PC-9 (cell line): ENCODE measurements at regions not wholly inside any gene's neighbourhood (a gene's known extent, or its start where the extent isn't known, plus 50 kb on each side); places are given as distances from the start of the nearest gene placed in this dataset.
"Not testable (repeated sequence)": the region's sequence is repeated elsewhere in the genome, so short reads cannot be mapped to it uniquely, and the experiment has no call there.

Experiments used
- BruUV-seq: library from RNA; stranded (reverse); fragments of 400-500 nt; replicated peaks from 2 replicates; lab custom pipeline; 2021; lab: Mats Ljungman, UMichigan
- CTCF ChIA-PET: fragments of 300-600 bp; sonication (Branson Sonifier 250); formaldehyde crosslinking; loops from one replicate; lab custom pipeline; 2022; ENCODE audit warnings: antibody characterized with exemption; lab: Charles Lee
- POLR2A ChIA-PET: fragments of 300-600 bp; sonication (Branson Sonifier 250); formaldehyde crosslinking; loops from one replicate; lab custom pipeline; 2022; ENCODE audit warnings: antibody characterized with exemption; ENCODE audit not compliant: unreplicated experiment; lab: Charles Lee
- DNase-seq, 2 experiments: peaks; one replicate each; pipeline versions ENCODE4 v3.0.0 to v3.0.0-alpha.2; 2015 to 2022; ENCODE audit warnings: mixed read lengths in 1 of 2
- H2AFZ ChIP-seq: fragments of 200-600 bp; sonication (generic); 2 replicates; pipeline ENCODE4 v1.8.1; 2017; ENCODE audit warnings: antibody characterized with exemption
- H3F3A ChIP-seq: fragments of 200-600 bp; sonication (generic); 2 replicates; pipeline ENCODE4 v1.8.1; 2017; ENCODE audit warnings: antibody characterized with exemption, mild to moderate bottlenecking, low read depth; ENCODE audit not compliant: insufficient read depth
- H3K27ac ChIP-seq: fragments of 200-600 bp; sonication (generic); 2 replicates; pipeline ENCODE4 v1.6.1; 2016; ENCODE audit warnings: mixed run types
- H3K27me3 ChIP-seq: fragments of 200-600 bp; sonication (generic); 2 replicates; pipeline ENCODE4 v1.6.1; 2016; ENCODE audit warnings: low read depth, mixed run types; ENCODE audit not compliant: insufficient read depth
- H3K36me3 ChIP-seq: fragments of 200-600 bp; sonication (generic); 2 replicates; pipeline ENCODE4 v1.6.1; 2016; ENCODE audit warnings: low read depth, mixed run types
- H3K4me1 ChIP-seq: fragments of 200-600 bp; sonication (generic); replicated peaks from 2 replicates; pipeline ENCODE4 v1.6.1; 2016; ENCODE audit warnings: mixed run types; ENCODE audit not compliant: insufficient read depth
- H3K4me2 ChIP-seq: fragments of 200-600 bp; sonication (generic); 2 replicates; pipeline ENCODE4 v1.6.1; 2017; ENCODE audit warnings: mixed run types
- H3K4me3 ChIP-seq: fragments of 200-600 bp; sonication (generic); 2 replicates; pipeline ENCODE4 v1.6.1; 2016; ENCODE audit warnings: mixed run types
- H3K79me2 ChIP-seq: fragments of 200-600 bp; sonication (generic); 2 replicates; pipeline ENCODE4 v1.6.1; 2017; ENCODE audit warnings: low read depth, mixed run types
- H3K9me2 ChIP-seq: fragments of 200-600 bp; sonication (generic); 2 replicates; pipeline ENCODE4 v1.8.1; 2017; ENCODE audit warnings: mild to moderate bottlenecking; ENCODE audit not compliant: insufficient read depth
- H3K9me3 ChIP-seq: fragments of 200-600 bp; sonication (generic); 2 replicates; pipeline ENCODE4 v1.8.1; 2016; ENCODE audit warnings: low read depth; ENCODE audit not compliant: insufficient read depth
- H4K20me1 ChIP-seq: fragments of 200-600 bp; sonication (generic); 2 replicates; pipeline ENCODE4 v1.8.1; 2017; ENCODE audit not compliant: insufficient read depth
- CTCF ChIP-seq: fragments of 200-600 bp; sonication (generic); conservative IDR thresholded peaks from 2 replicates; pipeline ENCODE4 v1.6.1; 2017; ENCODE audit warnings: mixed run types, antibody characterized with exemption, mild to moderate bottlenecking, moderate library complexity
- EZH2 ChIP-seq: fragments of 200-600 bp; sonication (generic); IDR thresholded peaks from 2 replicates; pipeline ENCODE4 v1.8.0; 2017; ENCODE audit warnings: antibody characterized with exemption, low read depth
- intact Hi-C: fragments of 100-400 bp; cut with micrococcal nuclease; formaldehyde crosslinking; loops from one replicate; pipeline ENCODE4 v1.10.0; 2022; ENCODE audit not compliant: unreplicated experiment

- Histone ChIP-seq H3K79me2 (no peaks in the 10 kb centered on the region), H3F3A (no peaks in the 10 kb centered on the region), H2AFZ (no peak overlapping the region), H3K4me2 (no peak overlapping the region), H4K20me1 (no peaks in the 10 kb centered on the region), H3K9me3 (no peaks in the 10 kb centered on the region), H3K4me1 (no peaks in the 10 kb centered on the region), H3K27me3 (peaks cover 5% of the 10 kb centered on the region), H3K36me3 (no peaks in the 10 kb centered on the region), H3K27ac (no peak overlapping the region), H3K4me3 (no peak overlapping the region), H3K9me2 (no peaks in the 10 kb centered on the region)
- BruUV-seq = no TSS peak
- ChIA-PET POLR2A (no interaction called here), CTCF (no interaction called here)
- TF ChIP-seq EZH2 (no peak), CTCF (no peak)
- no peak for DNase-seq
- intact Hi-C loops = no loop called here
Observed at GRCh38 chr14:98931911-98932310, 340.1 kb downstream of the BCL11B start.

GRCh38 chr14:98932431-98933325, 339.3 kb downstream of the BCL11B start:
- intact Hi-C loops = no loop called here
- Histone ChIP-seq H3K27ac (no peak overlapping the region), H2AFZ (no peak overlapping the region), H3K4me3 (no peak overlapping the region), H3K4me2 (no peak overlapping the region), H3K79me2 (no peaks in the 10 kb centered on the region), H3K36me3 (no peaks in the 10 kb centered on the region), H3K4me1 (no peaks in the 10 kb centered on the region), H3K9me3 (no peaks in the 10 kb centered on the region), H3K9me2 (no peaks in the 10 kb centered on the region), H3F3A (no peaks in the 10 kb centered on the region), H4K20me1 (no peaks in the 10 kb centered on the region), H3K27me3 (peaks cover 5% of the 10 kb centered on the region)
- BruUV-seq = no TSS peak
- ChIA-PET POLR2A (no interaction called here), CTCF (no interaction called here)
- no peak for DNase-seq
- no peak for TF ChIP-seq CTCF
- TF ChIP-seq EZH2 = no peak

- H3K4me1 ChIP-seq, H3K9me2 ChIP-seq, H3K4me2 ChIP-seq, BruUV-seq, intact Hi-C loops, H3K79me2 ChIP-seq, H3K4me3 ChIP-seq, H3F3A ChIP-seq, H3K27ac ChIP-seq, DNase-seq, H2AFZ ChIP-seq, POLR2A ChIA-PET, H3K9me3 ChIP-seq, H3K27me3 ChIP-seq, H4K20me1 ChIP-seq, H3K36me3 ChIP-seq, CTCF ChIA-PET: not testable (repeated sequence)
Observed at GRCh38 chr14:98934569-98934968, 337.4 kb downstream of the BCL11B start.
